Glutamatergic neuron (in vitro differentiated cells): ENCODE measurements at regions not wholly inside any gene's neighbourhood (a gene's known extent, or its start where the extent isn't known, plus 50 kb on each side); places are given as distances from the start of the nearest gene placed in this dataset.

Source experiments
- DNase-seq: peaks from one replicate; pipeline ENCODE4 v3.0.0; 2022
- H3K27ac Mint-ChIP-seq: one replicate; pipeline ENCODE4 v1.8.0; 2020; ENCODE audit warnings: mild to moderate bottlenecking, mixed read lengths, inconsistent platforms; ENCODE audit not compliant: unreplicated experiment
- H3K27me3 Mint-ChIP-seq: one replicate; pipeline ENCODE4 v1.8.0; 2020; ENCODE audit warnings: mild to moderate bottlenecking, moderate library complexity, mixed read lengths, inconsistent platforms; ENCODE audit not compliant: unreplicated experiment
- H3K36me3 Mint-ChIP-seq: one replicate; pipeline ENCODE4 v1.8.0; 2020; ENCODE audit warnings: mild to moderate bottlenecking, mixed read lengths, inconsistent platforms; ENCODE audit not compliant: unreplicated experiment
- H3K4me1 Mint-ChIP-seq: one replicate; pipeline ENCODE4 v1.8.0; 2020; ENCODE audit warnings: mild to moderate bottlenecking, low read depth, mixed read lengths, inconsistent platforms; ENCODE audit not compliant: unreplicated experiment
- H3K4me3 Mint-ChIP-seq: one replicate; pipeline ENCODE4 v1.8.0; 2020; ENCODE audit warnings: mild to moderate bottlenecking, mixed read lengths, inconsistent platforms; ENCODE audit not compliant: unreplicated experiment
- H3K9me3 Mint-ChIP-seq: one replicate; pipeline ENCODE4 v1.8.0; 2020; ENCODE audit warnings: mild to moderate bottlenecking, moderate library complexity, mixed read lengths, inconsistent platforms; ENCODE audit not compliant: unreplicated experiment
- CTCF ChIP-seq: fragments of 200-600 bp; sonication (generic); IDR thresholded peaks from one replicate; pipeline ENCODE4 v1.5.0; 2021; ENCODE audit not compliant: partially characterized antibody, unreplicated experiment

GRCh38 chr18:28760299-28760698 lies 583.4 kb upstream of the CDH2 start:
- no peaks in the 10 kb centered on the region for H3K27me3 Mint-ChIP-seq
- no peaks in the 10 kb centered on the region for H3K9me3 Mint-ChIP-seq
- no peak for DNase-seq
- H3K4me1 Mint-ChIP-seq = no peaks in the 10 kb centered on the region
- H3K27ac Mint-ChIP-seq = no peak overlapping the region
- no peaks in the 10 kb centered on the region for H3K36me3 Mint-ChIP-seq
- no peak for TF ChIP-seq CTCF
- no peak overlapping the region for H3K4me3 Mint-ChIP-seq

GRCh38 chr18:28757466-28758008 lies 580.6 kb upstream of the CDH2 start:
- no peak for TF ChIP-seq CTCF
- no peak overlapping the region for H3K4me3 Mint-ChIP-seq
- no peak overlapping the region for H3K27ac Mint-ChIP-seq
- no peak for DNase-seq
- no peaks in the 10 kb centered on the region for H3K9me3 Mint-ChIP-seq
- H3K4me1 Mint-ChIP-seq = no peaks in the 10 kb centered on the region
- no peaks in the 10 kb centered on the region for H3K27me3 Mint-ChIP-seq
- no peaks in the 10 kb centered on the region for H3K36me3 Mint-ChIP-seq

DNA sequence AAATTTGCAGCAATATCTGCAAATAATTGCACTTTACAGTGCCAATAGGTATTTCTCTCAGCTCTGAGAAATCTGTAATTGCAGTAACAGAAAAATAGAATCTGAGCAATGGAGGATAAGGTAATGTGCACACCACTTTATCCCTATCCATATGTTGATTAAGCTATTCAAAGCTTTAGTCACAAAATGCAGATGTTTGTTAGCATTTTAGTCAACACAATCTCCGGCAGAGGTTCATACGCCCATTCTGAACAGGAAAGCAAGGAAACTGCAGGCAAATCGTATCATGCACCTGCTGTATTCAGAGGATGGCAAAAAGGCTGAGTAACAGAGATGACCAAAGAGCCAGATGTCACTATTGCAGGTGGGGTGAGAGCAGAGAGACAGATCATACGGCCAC lies 566.2 kb upstream of the CDH2 start:
- no peaks in the 10 kb centered on the region for H3K9me3 Mint-ChIP-seq
- no peak overlapping the region for H3K27ac Mint-ChIP-seq
- no peaks in the 10 kb centered on the region for H3K4me1 Mint-ChIP-seq
- no peak overlapping the region for H3K4me3 Mint-ChIP-seq
- TF ChIP-seq CTCF = no peak
- no peaks in the 10 kb centered on the region for H3K36me3 Mint-ChIP-seq
- H3K27me3 Mint-ChIP-seq = no peaks in the 10 kb centered on the region
- no peak for DNase-seq

GRCh38 chr18:28740575-28740974 lies 563.6 kb upstream of the CDH2 start:
- no peak for TF ChIP-seq CTCF
- H3K4me3 Mint-ChIP-seq = no peak overlapping the region
- no peak for DNase-seq
- H3K9me3 Mint-ChIP-seq = no peaks in the 10 kb centered on the region
- H3K36me3 Mint-ChIP-seq = no peaks in the 10 kb centered on the region
- no peak overlapping the region for H3K27ac Mint-ChIP-seq
- peaks cover 9% of the 10 kb centered on the region for H3K4me1 Mint-ChIP-seq
- H3K27me3 Mint-ChIP-seq = no peaks in the 10 kb centered on the region

DNA sequence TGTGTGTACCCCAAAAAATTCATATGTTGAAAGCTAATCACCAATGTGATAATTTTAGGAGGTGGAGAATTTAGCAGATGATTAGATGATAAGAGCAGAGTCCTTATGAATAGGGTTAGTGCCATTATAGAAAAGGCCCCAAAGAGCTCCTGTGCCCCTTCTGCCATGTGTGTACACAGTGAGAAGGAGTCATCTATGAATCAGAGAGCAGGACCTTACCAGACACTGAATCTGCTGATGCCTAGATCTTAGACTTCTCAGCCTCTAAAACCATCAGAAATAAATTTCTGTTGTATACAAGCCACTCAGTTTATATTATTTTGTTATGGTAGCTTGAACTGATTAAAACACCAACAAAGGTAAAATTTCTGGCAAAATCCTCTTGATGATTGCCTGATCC lies 560.0 kb upstream of the CDH2 start:
- no peak for DNase-seq
- Mint-ChIP-seq H3K4me1 (peaks cover 9% of the 10 kb centered on the region), H3K27me3 (no peaks in the 10 kb centered on the region), H3K9me3 (no peaks in the 10 kb centered on the region), H3K36me3 (no peaks in the 10 kb centered on the region), H3K4me3 (no peak overlapping the region), H3K27ac (no peak overlapping the region)
- no peak for TF ChIP-seq CTCF
